OCI-LY7 (cell line): ENCODE measurements at regions not wholly inside any gene's neighbourhood (a gene's known extent, or its start where the extent isn't known, plus 50 kb on each side); places are given as distances from the start of the nearest gene placed in this dataset.

Experiments used
- CTCF ChIP-seq: fragments of 200-600 bp; sonication (generic); conservative IDR thresholded peaks from 2 replicates; pipeline ENCODE4 v1.5.1; 2014; ENCODE audit warnings: mild to moderate bottlenecking, antibody characterized with exemption, low read length, moderate library complexity, mixed read lengths
- EZH2phosphoT487 ChIP-seq: fragments of 200-600 bp; sonication (generic); IDR thresholded peaks from 2 replicates; pipeline ENCODE4 v1.6.1; 2018; ENCODE audit warnings: low read depth, borderline replicate concordance, mild to moderate bottlenecking, mixed run types, antibody characterized with exemption, low read length, moderate library complexity, mixed read lengths

GRCh38 chr7:119936836-119937235 lies 336.1 kb upstream of the KCND2 start:
- TF ChIP-seq CTCF = no peak
- TF ChIP-seq EZH2phosphoT487 = no peak
